NCI-H1048 (cell line): ENCODE measurements at regions not wholly inside any gene's neighbourhood (a gene's known extent, or its start where the extent isn't known, plus 50 kb on each side); places are given as distances from the start of the nearest gene placed in this dataset.
"Not testable (repeated sequence)": the region's sequence is repeated elsewhere in the genome, so short reads cannot be mapped to it uniquely, and the experiment has no call there.

Experiments
- DNase-seq: peaks from one replicate; lab custom pipeline; 2025; lab: John Stamatoyannopoulos, UW

- DNase-seq = no peak
Observed at GRCh38 chr19:29154163-29154562, 58.8 kb downstream of the UQCRFS1 start.

- no peak for DNase-seq
Observed at GRCh38 chr19:29145756-29146155, 67.2 kb downstream of the UQCRFS1 start.

GRCh38 chr19:29143183-29143582 lies 69.8 kb downstream of the UQCRFS1 start:
- no peak for DNase-seq

- no peak for DNase-seq
Observed at GRCh38 chr19:29139227-29139626, 73.7 kb downstream of the UQCRFS1 start.

GRCh38 chr19:29138206-29138605 lies 74.7 kb downstream of the UQCRFS1 start:
- not testable (repeated sequence) for DNase-seq

- no peak for DNase-seq
Observed at GRCh38 chr19:29131456-29131855, 81.5 kb downstream of the UQCRFS1 start.

GRCh38 chr19:29129148-29129547 lies 83.8 kb downstream of the UQCRFS1 start:
- DNase-seq = no peak

GRCh38 chr19:29128203-29128602 lies 84.7 kb downstream of the UQCRFS1 start:
- no peak for DNase-seq

GRCh38 chr19:29122185-29122584 lies 90.8 kb downstream of the UQCRFS1 start:
- no peak for DNase-seq

GRCh38 chr19:29121684-29122083 lies 91.3 kb downstream of the UQCRFS1 start:
- DNase-seq = no peak

- no peak for DNase-seq
Observed at GRCh38 chr19:29120466-29120865, 92.5 kb downstream of the UQCRFS1 start.

- DNase-seq = no peak
Observed at GRCh38 chr19:29119590-29119989, 93.4 kb downstream of the UQCRFS1 start.

GRCh38 chr19:29118389-29118788 lies 94.6 kb downstream of the UQCRFS1 start:
- DNase-seq = no peak

- DNase-seq = no peak
Observed at GRCh38 chr19:29117926-29118325, 95.0 kb downstream of the UQCRFS1 start.

GRCh38 chr19:29115181-29115580 lies 97.8 kb downstream of the UQCRFS1 start:
- no peak for DNase-seq

- DNase-seq = no peak
Observed at GRCh38 chr19:29113838-29114237, 99.1 kb downstream of the UQCRFS1 start.

- no peak for DNase-seq
Observed at GRCh38 chr19:29111576-29111975, 101.4 kb downstream of the UQCRFS1 start.

GRCh38 chr19:29107831-29108230 lies 105.1 kb downstream of the UQCRFS1 start:
- DNase-seq = no peak

- DNase-seq = no peak
Observed at GRCh38 chr19:29106346-29106885, 106.5 kb downstream of the UQCRFS1 start.

GRCh38 chr19:29105629-29106292 lies 107.2 kb downstream of the UQCRFS1 start:
- DNase-seq = no peak

GRCh38 chr19:29104605-29105241 lies 108.2 kb downstream of the UQCRFS1 start:
- no peak for DNase-seq

GRCh38 chr19:29098863-29099481 lies 114.0 kb downstream of the UQCRFS1 start:
- DNase-seq = no peak

- DNase-seq = no peak
Observed at GRCh38 chr19:29098091-29098490, 114.9 kb downstream of the UQCRFS1 start.
